HL-60 (cell line): ENCODE measurements at regions not wholly inside any gene's neighbourhood (a gene's known extent, or its start where the extent isn't known, plus 50 kb on each side); places are given as distances from the start of the nearest gene placed in this dataset.

Experiments used
- DNase-seq, 2 experiments: peaks; one replicate each; pipeline ENCODE4 v3.0.0-alpha.2; 2010 to 2020; ENCODE audit warnings: low read depth in 1 of 2, low spot score in 1 of 2
- H3K27ac ChIP-seq: fragments of 250-450 bp; sonication (Bioruptor Pico); replicated peaks from 2 replicates; pipeline ENCODE4 v1.5.1; 2020; ENCODE audit warnings: mild to moderate bottlenecking, moderate library complexity
- H3K27me3 ChIP-seq: fragments of 250-450 bp; sonication (Bioruptor Pico); 2 replicates; pipeline ENCODE4 v1.5.1; 2021; ENCODE audit warnings: mild to moderate bottlenecking, moderate library complexity; ENCODE audit not compliant: insufficient read depth, poor library complexity, severe bottlenecking
- H3K4me3 ChIP-seq: replicated peaks from 2 replicates; pipeline ENCODE4 v1.5.1; 2011; ENCODE audit warnings: mild to moderate bottlenecking, control low read depth, low read length; ENCODE audit not compliant: insufficient read depth
- CTCF ChIP-seq: IDR thresholded peaks from one replicate; pipeline ENCODE4 v1.5.1; 2011; ENCODE audit warnings: low read length, control low read depth, inconsistent platforms; ENCODE audit not compliant: insufficient read depth
- GABPA ChIP-seq: IDR thresholded peaks from 2 replicates; pipeline ENCODE4 v1.6.1; 2012; ENCODE audit warnings: low read depth
- POLR2AphosphoS5 ChIP-seq: IDR thresholded peaks from 2 replicates; pipeline ENCODE4 v1.6.1; 2012; ENCODE audit warnings: low read depth
- SPI1 ChIP-seq: IDR thresholded peaks from 2 replicates; pipeline ENCODE4 v1.6.1; 2012; ENCODE audit warnings: low read depth, mild to moderate bottlenecking, borderline replicate concordance
- TF ChIP-seq, protein P1 (sequence below): IDR thresholded peaks from 2 replicates; pipeline ENCODE4 v1.6.1; 2012; ENCODE audit warnings: low read depth; ENCODE audit not compliant: insufficient replicate concordance

DNA sequence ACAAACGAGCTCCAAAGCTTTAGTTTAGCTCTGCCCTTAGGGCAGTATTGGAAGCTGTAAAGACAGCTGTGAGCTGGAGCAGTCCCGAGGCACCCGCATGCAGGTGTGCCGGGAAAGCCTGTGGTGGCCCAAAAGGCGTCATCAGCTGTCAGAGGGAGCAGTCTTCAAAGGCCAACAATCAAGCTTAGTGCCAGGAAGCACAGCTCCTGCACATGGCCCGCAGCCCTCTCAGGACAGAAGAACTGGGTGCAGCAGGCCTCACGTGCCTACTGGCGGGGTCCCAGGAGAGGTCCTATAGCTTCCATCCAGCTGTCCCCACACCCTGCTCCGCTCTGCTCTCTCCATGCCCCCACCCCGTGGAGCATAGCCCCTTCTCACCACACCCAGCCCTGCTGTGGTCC is 92.2 kb upstream of the TRIM2 start:
- Histone ChIP-seq H3K27ac (no peak overlapping the region), H3K27me3 (no peaks in the 10 kb centered on the region), H3K4me3 (no peak overlapping the region)
- DNase-seq, result no peak
- TF ChIP-seq SPI1 (no peak), POLR2AphosphoS5 (no peak), GABPA (no peak), CTCF (no peak)
- TF ChIP-seq, protein P1, sequence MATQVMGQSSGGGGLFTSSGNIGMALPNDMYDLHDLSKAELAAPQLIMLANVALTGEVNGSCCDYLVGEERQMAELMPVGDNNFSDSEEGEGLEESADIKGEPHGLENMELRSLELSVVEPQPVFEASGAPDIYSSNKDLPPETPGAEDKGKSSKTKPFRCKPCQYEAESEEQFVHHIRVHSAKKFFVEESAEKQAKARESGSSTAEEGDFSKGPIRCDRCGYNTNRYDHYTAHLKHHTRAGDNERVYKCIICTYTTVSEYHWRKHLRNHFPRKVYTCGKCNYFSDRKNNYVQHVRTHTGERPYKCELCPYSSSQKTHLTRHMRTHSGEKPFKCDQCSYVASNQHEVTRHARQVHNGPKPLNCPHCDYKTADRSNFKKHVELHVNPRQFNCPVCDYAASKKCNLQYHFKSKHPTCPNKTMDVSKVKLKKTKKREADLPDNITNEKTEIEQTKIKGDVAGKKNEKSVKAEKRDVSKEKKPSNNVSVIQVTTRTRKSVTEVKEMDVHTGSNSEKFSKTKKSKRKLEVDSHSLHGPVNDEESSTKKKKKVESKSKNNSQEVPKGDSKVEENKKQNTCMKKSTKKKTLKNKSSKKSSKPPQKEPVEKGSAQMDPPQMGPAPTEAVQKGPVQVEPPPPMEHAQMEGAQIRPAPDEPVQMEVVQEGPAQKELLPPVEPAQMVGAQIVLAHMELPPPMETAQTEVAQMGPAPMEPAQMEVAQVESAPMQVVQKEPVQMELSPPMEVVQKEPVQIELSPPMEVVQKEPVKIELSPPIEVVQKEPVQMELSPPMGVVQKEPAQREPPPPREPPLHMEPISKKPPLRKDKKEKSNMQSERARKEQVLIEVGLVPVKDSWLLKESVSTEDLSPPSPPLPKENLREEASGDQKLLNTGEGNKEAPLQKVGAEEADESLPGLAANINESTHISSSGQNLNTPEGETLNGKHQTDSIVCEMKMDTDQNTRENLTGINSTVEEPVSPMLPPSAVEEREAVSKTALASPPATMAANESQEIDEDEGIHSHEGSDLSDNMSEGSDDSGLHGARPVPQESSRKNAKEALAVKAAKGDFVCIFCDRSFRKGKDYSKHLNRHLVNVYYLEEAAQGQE, result no peak

DNA sequence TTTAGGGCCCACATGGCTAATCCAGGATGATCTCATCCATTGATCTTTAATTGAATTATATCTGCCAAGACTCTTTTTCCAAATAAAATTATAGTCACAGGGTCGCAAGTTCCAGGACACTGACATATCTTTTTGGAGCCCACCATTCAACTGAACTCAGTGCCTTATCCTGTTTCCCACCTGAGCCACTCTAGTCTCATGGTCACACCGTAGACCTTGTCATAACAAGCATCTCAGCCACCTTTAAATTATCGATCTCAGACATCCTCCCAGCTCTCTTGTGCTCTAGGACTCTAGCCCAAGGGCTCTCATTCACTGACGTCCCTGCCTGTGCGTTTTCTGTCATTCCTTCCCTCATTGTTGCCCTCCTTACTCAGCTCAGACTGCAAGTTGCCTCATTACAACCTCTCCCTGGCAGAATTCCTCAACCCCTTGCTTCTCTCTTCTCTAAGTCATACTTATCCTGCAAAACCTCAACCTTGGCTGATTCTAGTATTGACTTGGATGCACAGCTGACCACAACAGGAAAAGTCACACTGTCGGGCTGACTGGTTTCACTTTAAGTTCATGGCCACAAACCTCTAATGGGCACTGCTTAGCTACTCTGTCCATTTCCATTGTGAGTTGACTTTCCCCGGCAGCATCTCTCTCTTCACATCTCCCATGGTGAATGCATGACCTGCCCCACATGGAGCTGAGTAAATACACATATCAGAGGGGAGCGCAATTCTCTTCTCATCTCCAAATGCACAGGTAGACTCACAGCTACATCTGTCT is 91.0 kb upstream of the TRIM2 start:
- Histone ChIP-seq H3K27ac (no peak overlapping the region), H3K4me3 (no peak overlapping the region), H3K27me3 (no peaks in the 10 kb centered on the region)
- no peak for DNase-seq
- TF ChIP-seq CTCF (no peak), SPI1 (no peak), POLR2AphosphoS5 (no peak), GABPA (no peak)
- TF ChIP-seq, protein P1, result no peak

DNA sequence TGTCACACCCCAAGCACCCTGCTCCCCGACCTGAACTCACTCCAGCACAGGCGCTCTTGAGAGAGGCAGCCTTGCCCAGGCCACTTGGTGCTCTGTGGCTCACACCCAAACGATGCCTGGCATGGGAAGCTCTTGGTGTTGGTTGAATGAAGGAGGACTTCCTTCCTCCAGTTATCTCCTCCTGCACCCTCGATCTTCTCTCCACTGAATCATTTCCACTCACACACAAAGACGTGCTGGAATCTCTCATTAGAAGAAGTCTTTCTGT is 90.5 kb upstream of the TRIM2 start:
- H3K4me3 ChIP-seq, result no peak overlapping the region
- DNase-seq, result no peak
- no peak for TF ChIP-seq SPI1
- TF ChIP-seq POLR2AphosphoS5, result no peak
- TF ChIP-seq, protein P1, result no peak
- no peak for TF ChIP-seq CTCF
- no peak for TF ChIP-seq GABPA
- no peak overlapping the region for H3K27ac ChIP-seq
- H3K27me3 ChIP-seq, result no peaks in the 10 kb centered on the region
